ENCODE measurements at regions not wholly inside any gene's neighbourhood (a gene's known extent, or its start where the extent isn't known, plus 50 kb on each side); places are given as distances from the start of the nearest gene placed in this dataset.

DNA sequence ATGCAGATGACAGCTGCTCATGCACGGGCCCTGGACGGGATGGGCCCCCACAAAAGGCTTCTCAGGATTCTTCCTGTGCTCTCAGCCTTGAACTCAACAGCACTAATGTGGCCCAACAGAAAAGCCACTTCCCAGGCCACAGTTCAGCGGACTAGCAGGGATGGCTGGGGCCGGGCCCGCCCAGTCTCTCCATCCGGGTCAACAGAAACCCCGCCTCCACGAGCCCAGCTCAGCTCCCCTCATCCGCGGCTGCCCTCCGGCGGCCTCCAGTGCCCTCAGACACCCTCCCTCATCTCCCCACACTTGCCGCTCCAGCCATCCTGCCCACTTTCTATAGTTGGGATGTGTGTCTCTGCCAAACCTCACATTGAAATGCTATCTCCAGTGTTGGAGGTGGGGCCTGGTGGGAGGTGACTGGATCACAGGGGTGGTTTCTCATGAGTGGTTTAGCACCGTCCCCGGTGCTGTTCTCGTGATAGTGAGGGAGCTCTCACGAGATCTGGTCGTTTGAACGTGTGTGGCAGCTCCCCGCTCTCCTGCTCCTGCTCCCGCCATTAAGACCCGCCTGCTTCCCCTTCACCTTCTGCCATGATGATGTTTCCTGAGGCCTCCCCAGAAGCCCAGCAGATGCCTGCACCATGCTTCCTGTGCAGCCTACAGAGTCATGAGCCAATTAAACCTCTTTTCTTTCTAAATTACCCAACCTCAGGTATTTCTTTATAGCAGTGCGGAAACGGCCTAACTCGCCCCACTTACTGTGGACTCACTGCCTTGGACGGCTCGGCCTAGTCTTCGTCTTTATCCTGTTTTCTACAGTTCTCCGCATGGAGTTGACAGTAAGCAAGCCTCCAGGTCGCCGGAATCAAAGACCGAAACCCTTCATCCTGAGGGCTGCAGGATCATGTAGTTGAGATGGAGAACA, 169.9 kb upstream of the RNF32 start:
- Histone ChIP-seq H3K9me3 (no peaks in the 10 kb centered on the region), H3K4me1 (no peaks in the 10 kb centered on the region), H3K4me3 (ENCODE audit: low read depth, low read length) (no peak overlapping the region), H3K36me3 (no peaks in the 10 kb centered on the region), H3K27me3 (peaks cover 31% of the 10 kb centered on the region)
- DNase-seq = no peak
- TF ChIP-seq, protein P1, sequence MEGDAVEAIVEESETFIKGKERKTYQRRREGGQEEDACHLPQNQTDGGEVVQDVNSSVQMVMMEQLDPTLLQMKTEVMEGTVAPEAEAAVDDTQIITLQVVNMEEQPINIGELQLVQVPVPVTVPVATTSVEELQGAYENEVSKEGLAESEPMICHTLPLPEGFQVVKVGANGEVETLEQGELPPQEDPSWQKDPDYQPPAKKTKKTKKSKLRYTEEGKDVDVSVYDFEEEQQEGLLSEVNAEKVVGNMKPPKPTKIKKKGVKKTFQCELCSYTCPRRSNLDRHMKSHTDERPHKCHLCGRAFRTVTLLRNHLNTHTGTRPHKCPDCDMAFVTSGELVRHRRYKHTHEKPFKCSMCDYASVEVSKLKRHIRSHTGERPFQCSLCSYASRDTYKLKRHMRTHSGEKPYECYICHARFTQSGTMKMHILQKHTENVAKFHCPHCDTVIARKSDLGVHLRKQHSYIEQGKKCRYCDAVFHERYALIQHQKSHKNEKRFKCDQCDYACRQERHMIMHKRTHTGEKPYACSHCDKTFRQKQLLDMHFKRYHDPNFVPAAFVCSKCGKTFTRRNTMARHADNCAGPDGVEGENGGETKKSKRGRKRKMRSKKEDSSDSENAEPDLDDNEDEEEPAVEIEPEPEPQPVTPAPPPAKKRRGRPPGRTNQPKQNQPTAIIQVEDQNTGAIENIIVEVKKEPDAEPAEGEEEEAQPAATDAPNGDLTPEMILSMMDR (IDR thresholded peaks at IDR 0.05; ENCODE audit: low read depth, low read length) = no peak

DNA sequence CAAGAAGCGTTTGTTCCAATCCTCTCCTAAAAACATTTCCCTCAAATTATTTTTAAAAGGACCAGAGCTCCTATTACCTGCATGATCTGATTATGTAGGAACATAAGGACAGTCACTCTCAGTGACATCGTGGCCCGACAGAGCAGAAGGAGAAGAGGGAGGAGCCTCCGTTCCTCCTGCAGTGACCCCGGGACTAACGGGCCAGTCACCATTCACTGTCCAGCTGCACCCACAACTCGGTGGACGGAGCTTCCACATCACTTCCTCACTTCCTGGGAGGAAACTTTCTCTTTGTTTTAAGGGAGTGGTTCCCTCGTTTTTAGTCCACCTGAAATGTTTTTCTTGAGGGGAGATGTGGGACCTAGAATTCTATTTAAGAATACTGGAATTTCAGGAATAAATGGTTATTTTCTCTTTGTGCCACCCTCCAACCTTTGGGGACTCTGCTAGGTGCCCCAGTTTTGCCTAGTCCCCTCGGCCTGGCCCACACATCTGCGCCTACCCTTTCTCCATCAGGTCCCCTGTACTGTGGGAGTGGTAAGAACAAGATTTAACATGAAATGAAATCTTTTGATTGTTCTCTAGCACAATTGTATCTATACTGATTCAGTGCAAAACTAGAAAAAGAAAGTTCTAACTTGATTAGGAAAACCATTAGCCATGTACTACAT, 173.5 kb upstream of the RNF32 start:
- Histone ChIP-seq H3K9me3 (no peaks in the 10 kb centered on the region), H3K36me3 (no peaks in the 10 kb centered on the region), H3K4me3 (ENCODE audit: low read depth, low read length) (no peak overlapping the region), H3K27me3 (peaks cover 47% of the 10 kb centered on the region), H3K4me1 (no peaks in the 10 kb centered on the region)
- TF ChIP-seq, protein P1 (IDR thresholded peaks at IDR 0.05; ENCODE audit: low read depth, low read length) = no peak
- no peak for DNase-seq

DNA sequence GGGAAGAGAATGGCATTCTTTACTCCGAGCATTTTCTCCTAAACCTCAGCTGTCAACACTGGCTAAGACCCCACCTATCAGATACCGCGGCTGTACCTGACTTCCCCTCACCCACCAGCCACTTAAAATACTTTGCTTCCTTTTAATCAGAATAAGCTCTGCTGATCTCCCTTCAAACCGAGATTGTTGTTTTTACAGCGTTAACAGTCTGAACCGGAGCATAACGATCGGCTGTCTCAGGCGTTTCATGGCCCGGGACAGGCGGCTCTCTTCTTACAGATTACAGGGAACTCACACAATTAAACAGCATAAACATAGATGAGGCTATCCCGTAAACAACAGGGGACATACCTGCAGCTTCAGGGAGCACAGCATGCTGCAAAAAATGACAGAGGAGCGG, 174.3 kb upstream of the RNF32 start:
- no peaks in the 10 kb centered on the region for H3K4me1 ChIP-seq
- no peak for DNase-seq
- peaks cover 50% of the 10 kb centered on the region for H3K27me3 ChIP-seq
- TF ChIP-seq, protein P1 (IDR thresholded peaks at IDR 0.05; ENCODE audit: low read depth, low read length) = no peak
- H3K36me3 ChIP-seq = no peaks in the 10 kb centered on the region
- no peak overlapping the region for H3K4me3 ChIP-seq (ENCODE audit: low read depth, low read length)
- H3K9me3 ChIP-seq = no peaks in the 10 kb centered on the region

DNA sequence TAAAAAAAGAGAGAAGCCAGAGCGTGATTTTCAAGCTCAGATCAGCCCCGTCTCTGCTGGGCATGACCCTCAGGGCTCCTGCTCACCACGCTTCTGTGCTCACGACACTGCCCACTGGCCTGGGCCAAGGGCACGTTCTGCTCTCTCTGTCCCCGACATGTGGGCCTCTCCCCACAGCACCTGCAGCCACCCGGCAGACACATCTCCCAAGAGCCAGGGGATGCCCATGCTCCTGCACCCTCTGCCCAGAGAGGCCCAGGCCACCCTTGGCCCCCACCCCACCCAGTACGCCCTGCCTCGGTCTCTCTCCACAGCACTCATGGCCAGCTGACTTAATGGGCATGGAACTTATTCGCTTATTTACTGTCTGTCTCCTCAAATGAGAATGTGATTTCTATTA, 175.4 kb upstream of the RNF32 start:
- Histone ChIP-seq H3K9me3 (no peaks in the 10 kb centered on the region), H3K36me3 (no peaks in the 10 kb centered on the region), H3K4me1 (no peaks in the 10 kb centered on the region), H3K4me3 (ENCODE audit: low read depth, low read length) (no peak overlapping the region), H3K27me3 (peaks cover 54% of the 10 kb centered on the region)
- TF ChIP-seq, protein P1 (IDR thresholded peaks at IDR 0.05; ENCODE audit: low read depth, low read length) = no peak
- no peak for DNase-seq

DNA sequence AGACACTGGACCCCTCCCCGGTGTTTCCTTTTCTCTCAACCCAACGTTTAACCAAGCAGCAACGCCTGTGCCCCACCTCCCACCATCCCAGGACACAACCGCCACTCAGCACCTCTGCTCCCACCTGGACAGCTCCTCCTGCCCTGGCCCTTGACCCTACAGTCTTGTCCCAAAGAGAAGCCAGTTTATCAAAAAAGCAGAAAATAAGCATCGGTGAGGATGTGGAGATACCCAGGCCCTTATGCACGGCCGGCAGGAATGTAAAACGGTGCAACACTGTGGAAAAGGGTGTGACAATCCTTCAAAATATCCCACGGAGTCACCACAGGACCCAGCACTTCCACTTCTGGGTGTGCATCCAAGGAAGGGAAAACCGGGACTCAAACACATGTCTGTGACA, 176.2 kb upstream of the RNF32 start:
- no peak for DNase-seq
- Histone ChIP-seq H3K36me3 (no peaks in the 10 kb centered on the region), H3K4me3 (ENCODE audit: low read depth, low read length) (no peak overlapping the region), H3K27me3 (peaks cover 57% of the 10 kb centered on the region), H3K9me3 (no peaks in the 10 kb centered on the region), H3K4me1 (no peaks in the 10 kb centered on the region)
- TF ChIP-seq, protein P1 (IDR thresholded peaks at IDR 0.05; ENCODE audit: low read depth, low read length) = no peak

GRCh38 chr7:156463280-156463679, 177.3 kb upstream of the RNF32 start:
- DNase-seq = no peak
- Histone ChIP-seq H3K4me3 (ENCODE audit: low read depth, low read length) (no peak overlapping the region), H3K27me3 (peaks cover 55% of the 10 kb centered on the region), H3K9me3 (no peaks in the 10 kb centered on the region), H3K4me1 (no peaks in the 10 kb centered on the region), H3K36me3 (no peaks in the 10 kb centered on the region)
- TF ChIP-seq, protein P1 (IDR thresholded peaks at IDR 0.05; ENCODE audit: low read depth, low read length) = no peak
